ENCODE measurements at regions not wholly inside any gene's neighbourhood (a gene's known extent, or its start where the extent isn't known, plus 50 kb on each side); places are given as distances from the start of the nearest gene placed in this dataset.

DNA sequence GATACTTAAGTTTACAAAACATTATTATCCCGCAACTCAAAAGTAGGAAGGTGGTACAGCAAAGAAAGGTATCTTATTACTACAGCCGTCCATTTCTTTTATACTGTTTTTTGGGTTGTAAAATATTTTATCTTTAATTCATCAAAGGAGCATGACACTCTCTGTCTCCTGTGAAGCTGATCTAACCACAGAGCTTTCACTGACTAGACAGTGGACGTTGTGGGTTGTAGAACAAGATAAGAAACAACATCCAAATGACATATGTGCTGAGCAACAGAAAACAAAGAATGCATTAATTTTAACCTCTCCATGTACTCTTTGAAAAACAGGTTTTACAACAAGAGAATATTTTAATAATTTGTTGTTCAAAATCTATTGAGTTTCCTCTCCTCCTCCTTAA lies 195.9 kb upstream of the FBXO33 start:
- TF ChIP-seq CTCF (IDR thresholded peaks at IDR 0.05; ENCODE audit: insufficient read depth, low read length, poor library complexity, severe bottlenecking) (no peak), EZH2phosphoT487 (conservative IDR thresholded peaks at IDR 0.05; ENCODE audit: low read length) (no peak)
